ENCODE measurements at regions not wholly inside any gene's neighbourhood (a gene's known extent, or its start where the extent isn't known, plus 50 kb on each side); places are given as distances from the start of the nearest gene placed in this dataset.

- no peak for TF ChIP-seq EZH2phosphoT487 (IDR thresholded peaks at IDR 0.05)
- TF ChIP-seq, protein P1, sequence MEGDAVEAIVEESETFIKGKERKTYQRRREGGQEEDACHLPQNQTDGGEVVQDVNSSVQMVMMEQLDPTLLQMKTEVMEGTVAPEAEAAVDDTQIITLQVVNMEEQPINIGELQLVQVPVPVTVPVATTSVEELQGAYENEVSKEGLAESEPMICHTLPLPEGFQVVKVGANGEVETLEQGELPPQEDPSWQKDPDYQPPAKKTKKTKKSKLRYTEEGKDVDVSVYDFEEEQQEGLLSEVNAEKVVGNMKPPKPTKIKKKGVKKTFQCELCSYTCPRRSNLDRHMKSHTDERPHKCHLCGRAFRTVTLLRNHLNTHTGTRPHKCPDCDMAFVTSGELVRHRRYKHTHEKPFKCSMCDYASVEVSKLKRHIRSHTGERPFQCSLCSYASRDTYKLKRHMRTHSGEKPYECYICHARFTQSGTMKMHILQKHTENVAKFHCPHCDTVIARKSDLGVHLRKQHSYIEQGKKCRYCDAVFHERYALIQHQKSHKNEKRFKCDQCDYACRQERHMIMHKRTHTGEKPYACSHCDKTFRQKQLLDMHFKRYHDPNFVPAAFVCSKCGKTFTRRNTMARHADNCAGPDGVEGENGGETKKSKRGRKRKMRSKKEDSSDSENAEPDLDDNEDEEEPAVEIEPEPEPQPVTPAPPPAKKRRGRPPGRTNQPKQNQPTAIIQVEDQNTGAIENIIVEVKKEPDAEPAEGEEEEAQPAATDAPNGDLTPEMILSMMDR (IDR thresholded peaks at IDR 0.05): no peak
Observed at GRCh38 chr15:55110446-55110845, 86.3 kb downstream of the RSL24D1 start.
